Activated CD8-positive, alpha-beta T cell treated with anti-CD3 and anti-CD28 coated beads, Interleukin-2, amount 10 ng/mL, durations not matched to agents 7 days and 5 days (primary cell): ENCODE measurements at regions not wholly inside any gene's neighbourhood (a gene's known extent, or its start where the extent isn't known, plus 50 kb on each side); places are given as distances from the start of the nearest gene placed in this dataset.

ENCODE experiments used
- ATAC-seq: fragments of 150-1000 bp; cut with Tn5 transposase; one replicate; pipeline ENCODE4 v1.10.0; 2021; ENCODE audit warnings: moderate library complexity
- CTCF ChIA-PET: fragments of 350-600 bp; sonication (Branson Sonifier 250); formaldehyde crosslinking; loops from one replicate; lab custom pipeline; 2021; ENCODE audit warnings: antibody characterized with exemption; lab: Charles Lee
- POLR2A ChIA-PET: fragments of 350-600 bp; sonication (Branson Sonifier 250); formaldehyde crosslinking; loops from one replicate; lab custom pipeline; 2021; ENCODE audit warnings: antibody characterized with exemption; lab: Charles Lee
- DNase-seq: peaks from one replicate; pipeline ENCODE4 v3.0.0-alpha.2; 2020
- H3K27ac Mint-ChIP-seq: one replicate; pipeline ENCODE4 v1.8.0; 2021; ENCODE audit warnings: mild to moderate bottlenecking, mixed read lengths
- H3K27me3 Mint-ChIP-seq: one replicate; pipeline ENCODE4 v1.8.0; 2021; ENCODE audit warnings: low read depth, mixed read lengths
- H3K36me3 Mint-ChIP-seq: one replicate; pipeline ENCODE4 v1.8.0; 2021; ENCODE audit warnings: low read depth, mixed read lengths
- H3K4me1 Mint-ChIP-seq: one replicate; pipeline ENCODE4 v1.8.0; 2021; ENCODE audit warnings: low read depth, mixed read lengths
- H3K4me3 Mint-ChIP-seq: one replicate; pipeline ENCODE4 v1.8.0; 2021; ENCODE audit warnings: mild to moderate bottlenecking, mixed read lengths
- H3K9me3 Mint-ChIP-seq: one replicate; pipeline ENCODE4 v1.8.0; 2022; ENCODE audit warnings: mixed read lengths; ENCODE audit not compliant: insufficient read depth

GRCh38 chr7:68642727-68643126 is 955.5 kb upstream of the AUTS2 start:
- DNase-seq (no peak), ATAC-seq (no peak)
- POLR2A ChIA-PET, result no interaction called here
- Mint-ChIP-seq H3K4me3 (no peak overlapping the region), H3K4me1 (no peaks in the 10 kb centered on the region), H3K27me3 (no peaks in the 10 kb centered on the region), H3K27ac (no peak overlapping the region), H3K36me3 (no peaks in the 10 kb centered on the region), H3K9me3 (peaks cover 5% of the 10 kb centered on the region)
- CTCF ChIA-PET, result no interaction called here

GRCh38 chr7:68663392-68663791 is 934.9 kb upstream of the AUTS2 start:
- ATAC-seq, result no peak
- no peak for DNase-seq
- ChIA-PET CTCF (no interaction called here), POLR2A (no interaction called here)
- Mint-ChIP-seq H3K9me3 (peaks cover 17% of the 10 kb centered on the region), H3K4me1 (no peaks in the 10 kb centered on the region), H3K36me3 (no peaks in the 10 kb centered on the region), H3K27ac (no peak overlapping the region), H3K27me3 (no peaks in the 10 kb centered on the region), H3K4me3 (no peak overlapping the region)

GRCh38 chr7:68671046-68671445 is 927.2 kb upstream of the AUTS2 start:
- no peaks in the 10 kb centered on the region for H3K27me3 Mint-ChIP-seq
- no peak for ATAC-seq

GRCh38 chr7:68671671-68672070 is 926.6 kb upstream of the AUTS2 start:
- no peak for ATAC-seq
- no peak overlapping the region for H3K4me3 Mint-ChIP-seq
- peaks cover 6% of the 10 kb centered on the region for H3K9me3 Mint-ChIP-seq
- no peaks in the 10 kb centered on the region for H3K27me3 Mint-ChIP-seq
- DNase-seq, result no peak
- H3K27ac Mint-ChIP-seq, result no peak overlapping the region
- H3K4me1 Mint-ChIP-seq, result no peaks in the 10 kb centered on the region
- no peaks in the 10 kb centered on the region for H3K36me3 Mint-ChIP-seq
- ChIA-PET POLR2A (no interaction called here), CTCF (no interaction called here)

More at GRCh38 chr7:68671046-68671445, 927.2 kb upstream of the AUTS2 start:
- Mint-ChIP-seq H3K27ac (no peak overlapping the region), H3K9me3 (peaks cover 6% of the 10 kb centered on the region), H3K36me3 (no peaks in the 10 kb centered on the region), H3K4me1 (no peaks in the 10 kb centered on the region), H3K4me3 (no peak overlapping the region)
- DNase-seq, result no peak
- CTCF ChIA-PET, result no interaction called here
- POLR2A ChIA-PET, result no interaction called here

GRCh38 chr7:68674826-68675225 is 923.4 kb upstream of the AUTS2 start:
- ChIA-PET POLR2A (no interaction called here), CTCF (no interaction called here)
- ATAC-seq (no peak), DNase-seq (no peak)
- Mint-ChIP-seq H3K27me3 (no peaks in the 10 kb centered on the region), H3K36me3 (no peaks in the 10 kb centered on the region), H3K4me1 (no peaks in the 10 kb centered on the region), H3K27ac (no peak overlapping the region), H3K4me3 (no peak overlapping the region), H3K9me3 (peaks cover 6% of the 10 kb centered on the region)

GRCh38 chr7:68676813-68677535 is 921.3 kb upstream of the AUTS2 start:
- no peaks in the 10 kb centered on the region for H3K27me3 Mint-ChIP-seq
- POLR2A ChIA-PET, result no interaction called here
- DNase-seq (no peak), ATAC-seq (no peak)
- CTCF ChIA-PET, result no interaction called here
- no peaks in the 10 kb centered on the region for H3K36me3 Mint-ChIP-seq
- peaks cover 11% of the 10 kb centered on the region for H3K9me3 Mint-ChIP-seq
- no peaks in the 10 kb centered on the region for H3K4me1 Mint-ChIP-seq
- H3K4me3 Mint-ChIP-seq, result no peak overlapping the region
- no peak overlapping the region for H3K27ac Mint-ChIP-seq

- ATAC-seq (no peak), DNase-seq (no peak)
- no peaks in the 10 kb centered on the region for H3K27me3 Mint-ChIP-seq
- no peak overlapping the region for H3K4me3 Mint-ChIP-seq
- H3K9me3 Mint-ChIP-seq, result peaks cover 6% of the 10 kb centered on the region
- no peak overlapping the region for H3K27ac Mint-ChIP-seq
- CTCF ChIA-PET, result no interaction called here
- no peaks in the 10 kb centered on the region for H3K36me3 Mint-ChIP-seq
- POLR2A ChIA-PET, result no interaction called here
- no peaks in the 10 kb centered on the region for H3K4me1 Mint-ChIP-seq
Observed at GRCh38 chr7:68678196-68678595, 920.1 kb upstream of the AUTS2 start.

- Mint-ChIP-seq H3K27me3 (no peaks in the 10 kb centered on the region), H3K4me3 (no peak overlapping the region), H3K27ac (no peak overlapping the region), H3K36me3 (no peaks in the 10 kb centered on the region), H3K9me3 (peaks cover 5% of the 10 kb centered on the region), H3K4me1 (no peaks in the 10 kb centered on the region)
- ChIA-PET POLR2A (no interaction called here), CTCF (no interaction called here)
- no peak for DNase-seq
- ATAC-seq, result no peak
Observed at GRCh38 chr7:68679459-68680234, 918.6 kb upstream of the AUTS2 start.

- ATAC-seq (no peak), DNase-seq (no peak)
- no peak overlapping the region for H3K27ac Mint-ChIP-seq
- CTCF ChIA-PET, result no interaction called here
- H3K4me1 Mint-ChIP-seq, result no peaks in the 10 kb centered on the region
- no peak overlapping the region for H3K4me3 Mint-ChIP-seq
- H3K27me3 Mint-ChIP-seq, result no peaks in the 10 kb centered on the region
- H3K36me3 Mint-ChIP-seq, result no peaks in the 10 kb centered on the region
- POLR2A ChIA-PET, result no interaction called here
- H3K9me3 Mint-ChIP-seq, result peaks cover 10% of the 10 kb centered on the region
Observed at GRCh38 chr7:68680235-68680872, 917.9 kb upstream of the AUTS2 start.

- peaks cover 16% of the 10 kb centered on the region for H3K9me3 Mint-ChIP-seq
- POLR2A ChIA-PET, result no interaction called here
- H3K27ac Mint-ChIP-seq, result no peak overlapping the region
- H3K36me3 Mint-ChIP-seq, result no peaks in the 10 kb centered on the region
- H3K4me3 Mint-ChIP-seq, result no peak overlapping the region
- ATAC-seq, result no peak
- no peak for DNase-seq
- CTCF ChIA-PET, result no interaction called here
- no peaks in the 10 kb centered on the region for H3K4me1 Mint-ChIP-seq
- H3K27me3 Mint-ChIP-seq, result no peaks in the 10 kb centered on the region
Observed at GRCh38 chr7:68682910-68683309, 915.4 kb upstream of the AUTS2 start.

GRCh38 chr7:68684246-68684839 is 913.9 kb upstream of the AUTS2 start:
- Mint-ChIP-seq H3K4me3 (no peak overlapping the region), H3K27ac (no peak overlapping the region), H3K27me3 (no peaks in the 10 kb centered on the region), H3K36me3 (no peaks in the 10 kb centered on the region), H3K4me1 (no peaks in the 10 kb centered on the region), H3K9me3 (peaks cover 25% of the 10 kb centered on the region)
- ATAC-seq, result no peak
- POLR2A ChIA-PET, result no interaction called here
- DNase-seq, result no peak
- CTCF ChIA-PET, result no interaction called here

- no peaks in the 10 kb centered on the region for H3K4me1 Mint-ChIP-seq
- no peaks in the 10 kb centered on the region for H3K36me3 Mint-ChIP-seq
- CTCF ChIA-PET, result no interaction called here
- no peak for DNase-seq
- POLR2A ChIA-PET, result no interaction called here
- H3K4me3 Mint-ChIP-seq, result no peak overlapping the region
- H3K27ac Mint-ChIP-seq, result no peak overlapping the region
- H3K9me3 Mint-ChIP-seq, result peaks cover 25% of the 10 kb centered on the region
- H3K27me3 Mint-ChIP-seq, result no peaks in the 10 kb centered on the region
- no peak for ATAC-seq
Observed at GRCh38 chr7:68684996-68685395, 913.3 kb upstream of the AUTS2 start.
